Breast epithelium (tissue), 4 donors: ENCODE measurements at regions not wholly inside any gene's neighbourhood (a gene's known extent, or its start where the extent isn't known, plus 50 kb on each side); places are given as distances from the start of the nearest gene placed in this dataset.

ENCODE experiments used
- DNase-seq, 2 donors: peaks; one replicate each; pipeline ENCODE4 v3.0.0-alpha.2; 2019; ENCODE audit warnings: low spot score in 2 of 2
- H3K27ac ChIP-seq, 2 donors: fragments of 200-600 bp; sonication (generic) in 1 of 2; one replicate each; pipeline ENCODE4 v1.5.1; 2016 to 2019; ENCODE audit warnings: mild to moderate bottlenecking in 1 of 2
- H3K27me3 ChIP-seq, 2 donors: fragments of 200-600 bp; sonication (generic) in 1 of 2; one replicate each; pipeline versions ENCODE4 v1.5.1 to v1.6.0; 2017 to 2019; ENCODE audit warnings: control low read depth in 1 of 2, mild to moderate bottlenecking in 1 of 2
- H3K36me3 ChIP-seq: fragments of 200-600 bp; one replicate; pipeline ENCODE4 v1.5.1; 2019
- H3K4me1 ChIP-seq, 2 donors: fragments of 200-600 bp; sonication (generic); one replicate each; pipeline ENCODE4 v1.5.1; 2016 to 2019; ENCODE audit warnings: control low read depth in 1 of 2
- H3K4me3 ChIP-seq, 3 donors: fragments of 200-600 bp; sonication (generic); 1 replicate in 2 of 3; 2 replicates in 1 of 3; pipeline ENCODE4 v1.5.1; 2016 to 2019; ENCODE audit warnings: mild to moderate bottlenecking in 3 of 3, moderate library complexity in 2 of 3
- H3K9me3 ChIP-seq, 2 donors: fragments of 200-600 bp; sonication (generic) in 1 of 2; one replicate each; pipeline ENCODE4 v1.5.1; 2016 to 2019; ENCODE audit warnings: control low read depth in 1 of 2
- POLR2A ChIP-seq: fragments of 450-650 bp; IDR thresholded peaks from one replicate; pipeline ENCODE4 v1.6.1; 2016; ENCODE audit warnings: antibody characterized with exemption, mild to moderate bottlenecking, moderate library complexity
- POLR2AphosphoS5 ChIP-seq, 3 donors: sonication (generic); formaldehyde crosslinking; IDR thresholded peaks; one replicate each; pipeline ENCODE4 v1.6.1; 2017; ENCODE audit warnings: antibody characterized with exemption in 3 of 3
- intact Hi-C: fragments of 100-400 bp; cut with DNase I; formaldehyde crosslinking; loops from one replicate; pipeline ENCODE4 v1.15.1; 2023; ENCODE audit warnings: low total_unique reads
- TF ChIP-seq, protein P1 (sequence below), 3 donors: fragments of 450-650 bp; IDR thresholded peaks; one replicate each; pipeline ENCODE4 v1.5.1; 2016 to 2017; ENCODE audit warnings: antibody characterized with exemption in 3 of 3, mild to moderate bottlenecking in 3 of 3, moderate library complexity in 3 of 3

DNA sequence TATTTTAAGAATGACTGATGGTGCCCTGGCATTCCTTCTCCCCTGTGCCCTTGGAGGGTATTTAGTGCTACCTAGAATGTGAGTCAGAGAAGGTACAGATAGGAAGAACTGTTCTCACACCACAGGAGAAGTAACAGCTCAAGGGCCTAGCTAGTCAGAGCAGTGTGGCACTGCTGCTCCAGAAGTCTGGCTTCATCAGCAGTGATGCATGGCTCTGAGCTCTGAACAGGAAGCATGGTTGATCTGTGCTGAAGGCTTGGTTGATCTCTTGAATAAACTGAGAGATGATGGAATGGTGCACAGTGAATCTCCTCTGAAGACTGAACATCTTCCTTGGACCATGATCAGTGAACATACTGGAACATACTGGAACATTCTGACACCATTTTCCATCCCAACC, 425.3 kb upstream of the SLC35B3 start:
- H3K4me3 ChIP-seq: no peak overlapping the region
- DNase-seq: no peak
- TF ChIP-seq POLR2AphosphoS5 (IDR thresholded peaks at IDR 0.05) (no peak), POLR2A (no peak)
- TF ChIP-seq, protein P1, sequence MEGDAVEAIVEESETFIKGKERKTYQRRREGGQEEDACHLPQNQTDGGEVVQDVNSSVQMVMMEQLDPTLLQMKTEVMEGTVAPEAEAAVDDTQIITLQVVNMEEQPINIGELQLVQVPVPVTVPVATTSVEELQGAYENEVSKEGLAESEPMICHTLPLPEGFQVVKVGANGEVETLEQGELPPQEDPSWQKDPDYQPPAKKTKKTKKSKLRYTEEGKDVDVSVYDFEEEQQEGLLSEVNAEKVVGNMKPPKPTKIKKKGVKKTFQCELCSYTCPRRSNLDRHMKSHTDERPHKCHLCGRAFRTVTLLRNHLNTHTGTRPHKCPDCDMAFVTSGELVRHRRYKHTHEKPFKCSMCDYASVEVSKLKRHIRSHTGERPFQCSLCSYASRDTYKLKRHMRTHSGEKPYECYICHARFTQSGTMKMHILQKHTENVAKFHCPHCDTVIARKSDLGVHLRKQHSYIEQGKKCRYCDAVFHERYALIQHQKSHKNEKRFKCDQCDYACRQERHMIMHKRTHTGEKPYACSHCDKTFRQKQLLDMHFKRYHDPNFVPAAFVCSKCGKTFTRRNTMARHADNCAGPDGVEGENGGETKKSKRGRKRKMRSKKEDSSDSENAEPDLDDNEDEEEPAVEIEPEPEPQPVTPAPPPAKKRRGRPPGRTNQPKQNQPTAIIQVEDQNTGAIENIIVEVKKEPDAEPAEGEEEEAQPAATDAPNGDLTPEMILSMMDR (IDR thresholded peaks at IDR 0.05): no peak
- no peak overlapping the region for H3K27ac ChIP-seq
- intact Hi-C loops: no loop called here
- H3K9me3 ChIP-seq: no peaks in the 10 kb centered on the region
- no peaks in the 10 kb centered on the region for H3K4me1 ChIP-seq
- no peaks in the 10 kb centered on the region for H3K36me3 ChIP-seq
- H3K27me3 ChIP-seq: no peaks in the 10 kb centered on the region

DNA sequence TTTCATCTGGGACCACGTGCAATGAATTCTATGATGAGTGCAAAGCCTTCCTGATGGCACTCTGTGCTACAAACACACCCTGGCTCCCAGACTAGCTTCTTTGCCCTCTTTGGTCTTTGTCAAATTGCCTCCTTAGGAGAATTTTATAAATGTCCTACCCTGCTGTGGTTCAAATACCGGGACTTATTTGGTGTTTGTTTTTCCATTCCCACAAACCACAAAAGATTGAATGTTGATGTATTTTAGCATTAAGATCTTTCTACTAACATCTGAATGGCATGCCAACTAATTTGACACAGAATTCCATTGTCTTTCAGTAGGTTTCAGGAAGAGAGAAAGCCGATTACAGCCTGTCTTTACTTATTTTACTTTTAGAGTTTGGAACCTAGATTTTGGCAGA, 424.2 kb upstream of the SLC35B3 start:
- Histone ChIP-seq H3K27me3 (no peaks in the 10 kb centered on the region), H3K9me3 (no peaks in the 10 kb centered on the region), H3K36me3 (no peaks in the 10 kb centered on the region), H3K4me3 (no peak overlapping the region), H3K27ac (no peak overlapping the region), H3K4me1 (no peaks in the 10 kb centered on the region)
- no peak for TF ChIP-seq POLR2AphosphoS5 (IDR thresholded peaks at IDR 0.05)
- no peak for TF ChIP-seq POLR2A
- TF ChIP-seq, protein P1 (IDR thresholded peaks at IDR 0.05): no peak
- no peak for DNase-seq
- intact Hi-C loops: no loop called here

DNA sequence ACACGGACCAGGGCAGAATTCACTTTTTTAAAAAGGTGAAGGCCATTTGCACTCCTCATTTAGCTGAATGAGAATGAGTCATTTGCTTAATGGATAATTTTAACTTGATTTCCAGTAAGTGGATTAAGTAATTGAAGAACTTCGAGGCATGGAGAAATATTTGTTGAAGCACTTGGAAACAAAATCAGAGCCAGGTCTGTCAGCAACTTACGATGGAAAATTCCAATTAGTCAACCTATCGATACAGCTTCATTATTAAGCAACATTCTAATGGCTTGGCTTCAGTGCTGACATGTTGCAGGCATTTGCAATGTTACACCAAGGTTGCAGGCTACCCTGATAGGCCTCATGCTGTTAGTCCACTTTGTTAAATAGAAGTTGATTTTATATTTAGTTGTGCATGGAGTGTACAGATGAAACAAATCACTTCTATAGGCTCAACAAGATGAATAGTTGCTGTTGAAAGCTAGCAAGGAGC, 423.5 kb upstream of the SLC35B3 start:
- Histone ChIP-seq H3K9me3 (no peaks in the 10 kb centered on the region), H3K4me3 (no peak overlapping the region), H3K36me3 (no peaks in the 10 kb centered on the region), H3K27ac (no peak overlapping the region), H3K4me1 (no peaks in the 10 kb centered on the region), H3K27me3 (no peaks in the 10 kb centered on the region)
- intact Hi-C loops: no loop called here
- TF ChIP-seq, protein P1 (IDR thresholded peaks at IDR 0.05): no peak
- TF ChIP-seq POLR2AphosphoS5 (IDR thresholded peaks at IDR 0.05) (no peak), POLR2A (no peak)
- DNase-seq: no peak

DNA sequence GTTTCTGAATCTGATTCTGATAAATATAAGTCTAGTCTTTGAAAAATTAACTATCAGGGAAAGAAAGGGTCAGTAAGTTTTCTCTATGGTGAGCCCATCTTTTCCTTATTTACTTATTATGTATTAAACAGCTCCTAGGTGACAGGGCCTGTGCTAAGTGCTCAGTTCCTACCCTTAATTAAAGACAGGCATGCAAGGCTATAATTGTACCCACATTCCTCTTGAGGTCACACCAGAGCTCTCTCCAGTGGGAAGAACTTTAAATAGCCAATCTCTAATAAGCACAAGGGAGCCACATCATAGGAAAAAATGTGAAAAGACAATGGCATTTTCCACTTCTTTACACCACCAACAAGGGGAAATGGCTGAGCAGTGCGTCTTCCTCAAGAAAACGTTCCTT, 421.8 kb upstream of the SLC35B3 start:
- no peak overlapping the region for H3K4me3 ChIP-seq
- no peak overlapping the region for H3K27ac ChIP-seq
- TF ChIP-seq POLR2A (no peak), POLR2AphosphoS5 (IDR thresholded peaks at IDR 0.05) (no peak)
- TF ChIP-seq, protein P1 (IDR thresholded peaks at IDR 0.05): no peak
- H3K9me3 ChIP-seq: no peaks in the 10 kb centered on the region
- no peaks in the 10 kb centered on the region for H3K36me3 ChIP-seq
- H3K27me3 ChIP-seq: no peaks in the 10 kb centered on the region
- no peaks in the 10 kb centered on the region for H3K4me1 ChIP-seq
- intact Hi-C loops: no loop called here
- DNase-seq: no peak

DNA sequence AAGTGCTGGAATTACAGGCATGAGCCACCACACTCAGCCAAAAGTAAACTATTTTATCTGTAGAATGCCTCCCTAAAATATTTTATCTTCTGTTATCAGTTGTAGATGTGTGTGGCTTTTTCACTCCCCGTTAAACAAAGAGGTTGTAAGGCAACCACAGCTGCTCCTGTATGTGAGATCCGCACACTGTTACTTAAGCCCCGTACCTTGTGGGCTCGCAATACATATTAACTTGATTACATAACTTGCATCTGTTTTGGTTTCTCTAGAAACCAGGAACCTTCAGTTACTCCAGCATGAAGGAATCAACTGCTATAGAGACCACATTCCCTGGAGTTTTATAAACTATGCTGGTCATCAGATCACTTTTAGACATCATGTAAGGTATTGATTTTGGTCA, 420.1 kb upstream of the SLC35B3 start:
- Histone ChIP-seq H3K27me3 (no peaks in the 10 kb centered on the region), H3K4me3 (no peak overlapping the region), H3K36me3 (no peaks in the 10 kb centered on the region), H3K4me1 (no peaks in the 10 kb centered on the region), H3K9me3 (no peaks in the 10 kb centered on the region), H3K27ac (no peak overlapping the region)
- TF ChIP-seq POLR2A: no peak
- TF ChIP-seq POLR2AphosphoS5 (IDR thresholded peaks at IDR 0.05): no peak
- TF ChIP-seq, protein P1 (IDR thresholded peaks at IDR 0.05): no peak
- no peak for DNase-seq
- intact Hi-C loops: no loop called here
